ENCODE measurements at regions not wholly inside any gene's neighbourhood (a gene's known extent, or its start where the extent isn't known, plus 50 kb on each side); places are given as distances from the start of the nearest gene placed in this dataset.

DNA sequence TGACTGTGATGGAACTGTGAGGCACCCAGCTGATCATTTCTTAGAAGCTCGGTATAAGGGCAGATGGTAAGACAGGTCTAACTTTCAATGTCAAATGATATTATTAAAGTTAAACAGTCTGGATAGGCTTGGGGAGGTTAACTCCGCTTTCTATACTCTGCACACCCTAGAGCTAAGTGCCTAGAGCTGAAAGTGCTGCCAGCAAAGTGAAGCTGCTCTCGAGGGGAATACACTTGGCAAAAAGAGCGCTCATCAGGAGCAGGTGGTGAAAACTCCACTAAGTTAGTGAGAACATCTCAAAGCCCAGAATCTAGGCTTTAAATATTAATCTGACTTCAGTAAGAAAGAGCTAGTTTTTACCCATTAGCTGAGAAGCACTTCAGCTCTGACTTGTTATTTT is 349.6 kb upstream of the SLC30A5 start:
- TF ChIP-seq, protein P1, sequence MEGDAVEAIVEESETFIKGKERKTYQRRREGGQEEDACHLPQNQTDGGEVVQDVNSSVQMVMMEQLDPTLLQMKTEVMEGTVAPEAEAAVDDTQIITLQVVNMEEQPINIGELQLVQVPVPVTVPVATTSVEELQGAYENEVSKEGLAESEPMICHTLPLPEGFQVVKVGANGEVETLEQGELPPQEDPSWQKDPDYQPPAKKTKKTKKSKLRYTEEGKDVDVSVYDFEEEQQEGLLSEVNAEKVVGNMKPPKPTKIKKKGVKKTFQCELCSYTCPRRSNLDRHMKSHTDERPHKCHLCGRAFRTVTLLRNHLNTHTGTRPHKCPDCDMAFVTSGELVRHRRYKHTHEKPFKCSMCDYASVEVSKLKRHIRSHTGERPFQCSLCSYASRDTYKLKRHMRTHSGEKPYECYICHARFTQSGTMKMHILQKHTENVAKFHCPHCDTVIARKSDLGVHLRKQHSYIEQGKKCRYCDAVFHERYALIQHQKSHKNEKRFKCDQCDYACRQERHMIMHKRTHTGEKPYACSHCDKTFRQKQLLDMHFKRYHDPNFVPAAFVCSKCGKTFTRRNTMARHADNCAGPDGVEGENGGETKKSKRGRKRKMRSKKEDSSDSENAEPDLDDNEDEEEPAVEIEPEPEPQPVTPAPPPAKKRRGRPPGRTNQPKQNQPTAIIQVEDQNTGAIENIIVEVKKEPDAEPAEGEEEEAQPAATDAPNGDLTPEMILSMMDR (conservative IDR thresholded peaks at IDR 0.05; ENCODE audit: low read depth, low read length): no peak
- TF ChIP-seq EZH2 (IDR thresholded peaks at IDR 0.05; ENCODE audit: borderline replicate concordance, low read depth, low read length, poor library complexity, severe bottlenecking): no peak

Data from A673 (cell line).